Calu3 (cell line): ENCODE measurements at regions not wholly inside any gene's neighbourhood (a gene's known extent, or its start where the extent isn't known, plus 50 kb on each side); places are given as distances from the start of the nearest gene placed in this dataset.

Source experiments
- BruUV-seq: library from RNA; stranded (reverse); fragments of 400-500 nt; replicated peaks from 2 replicates; lab custom pipeline; 2021; lab: Mats Ljungman, UMichigan
- CTCF ChIA-PET: fragments of 300-600 bp; sonication (Branson Sonifier 250); formaldehyde crosslinking; loops from one replicate; lab custom pipeline; 2022; ENCODE audit warnings: antibody characterized with exemption; lab: Charles Lee
- DNase-seq: peaks from one replicate; pipeline ENCODE4 v3.0.0; 2022
- H3K27ac Mint-ChIP-seq: one replicate; pipeline ENCODE4 v1.8.0; 2022; ENCODE audit warnings: mixed read lengths; ENCODE audit not compliant: unreplicated experiment
- H3K27me3 Mint-ChIP-seq: one replicate; pipeline ENCODE4 v1.8.0; 2022; ENCODE audit warnings: mixed read lengths; ENCODE audit not compliant: unreplicated experiment
- H3K36me3 Mint-ChIP-seq: one replicate; pipeline ENCODE4 v1.8.0; 2022; ENCODE audit warnings: mild to moderate bottlenecking, moderate library complexity, mixed read lengths; ENCODE audit not compliant: insufficient read depth, unreplicated experiment
- H3K4me1 Mint-ChIP-seq: one replicate; pipeline ENCODE4 v1.8.0; 2022; ENCODE audit warnings: mild to moderate bottlenecking, low read depth, mixed read lengths; ENCODE audit not compliant: unreplicated experiment
- H3K4me3 Mint-ChIP-seq: one replicate; pipeline ENCODE4 v1.8.0; 2022; ENCODE audit warnings: mild to moderate bottlenecking, low read depth, moderate library complexity, mixed read lengths; ENCODE audit not compliant: unreplicated experiment
- H3K9me3 Mint-ChIP-seq: one replicate; pipeline ENCODE4 v1.8.0; 2022; ENCODE audit warnings: low read depth, mixed read lengths; ENCODE audit not compliant: unreplicated experiment
- CTCF ChIP-seq: fragments of 200-600 bp; IDR thresholded peaks from one replicate; pipeline ENCODE4 v1.8.0; 2022; ENCODE audit warnings: antibody characterized with exemption; ENCODE audit not compliant: unreplicated experiment
- intact Hi-C: fragments of 100-400 bp; cut with micrococcal nuclease; formaldehyde crosslinking; loops from one replicate; pipeline ENCODE4 v1.10.0; 2022; ENCODE audit not compliant: unreplicated experiment

DNA sequence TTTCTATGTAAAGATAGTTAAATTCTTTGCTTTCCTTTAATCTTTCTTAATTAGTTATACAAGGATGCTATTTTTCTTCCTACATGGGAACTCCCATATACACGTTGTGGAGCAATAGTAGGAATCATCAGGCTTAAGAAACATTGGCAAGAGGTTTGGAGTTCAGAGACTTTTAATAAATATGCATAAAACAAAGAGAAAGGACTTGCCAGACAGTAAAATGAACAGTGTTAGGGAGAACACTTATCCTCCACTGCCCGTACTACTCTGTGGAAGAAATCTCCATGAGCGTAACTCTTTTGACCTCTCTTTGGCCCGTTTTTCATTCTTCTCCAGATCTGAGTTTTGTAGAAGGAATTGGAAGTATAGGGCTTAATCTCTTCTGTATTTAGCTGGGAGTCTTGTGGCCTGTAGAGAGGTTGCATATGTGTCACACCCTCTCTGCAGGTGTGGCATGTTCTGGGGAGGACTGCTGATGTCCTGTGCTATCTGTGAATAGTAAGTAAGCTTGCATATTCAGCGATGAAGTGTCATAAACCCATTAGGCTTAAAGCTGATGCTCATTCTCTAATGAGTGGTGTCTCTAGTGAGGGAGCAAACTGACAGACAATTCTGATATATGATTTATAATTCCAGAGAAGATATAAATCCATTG lies 455.4 kb upstream of the FAR2 start:
- H3K4me3 Mint-ChIP-seq: no peak overlapping the region
- no peaks in the 10 kb centered on the region for H3K4me1 Mint-ChIP-seq
- TF ChIP-seq CTCF: no peak
- intact Hi-C loops: no loop called here
- CTCF ChIA-PET: no interaction called here
- no peak for DNase-seq
- H3K9me3 Mint-ChIP-seq: no peaks in the 10 kb centered on the region
- H3K27me3 Mint-ChIP-seq: no peaks in the 10 kb centered on the region
- no TSS peak for BruUV-seq
- H3K36me3 Mint-ChIP-seq: no peaks in the 10 kb centered on the region
- H3K27ac Mint-ChIP-seq: no peak overlapping the region

DNA sequence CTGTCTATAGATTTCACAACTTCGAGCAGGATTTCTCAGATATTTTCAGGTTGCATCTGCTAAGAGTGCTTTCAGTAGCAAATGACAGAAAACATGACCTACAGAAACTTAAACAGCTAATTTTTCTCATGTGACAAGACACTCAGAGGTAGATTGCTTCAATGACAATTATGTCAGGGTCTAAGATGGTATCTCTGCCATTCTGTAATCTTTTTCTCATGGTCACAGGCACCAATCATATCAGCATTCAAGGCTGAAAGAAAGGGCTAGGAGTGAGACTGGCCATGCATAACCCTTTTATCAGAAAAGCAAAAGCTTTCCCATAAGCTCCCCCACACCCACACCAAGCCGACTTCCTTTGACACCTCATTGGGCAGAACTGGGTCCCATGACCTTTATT lies 450.5 kb upstream of the FAR2 start:
- H3K4me1 Mint-ChIP-seq: no peaks in the 10 kb centered on the region
- intact Hi-C loops: no loop called here
- no TSS peak for BruUV-seq
- DNase-seq: no peak
- no peaks in the 10 kb centered on the region for H3K9me3 Mint-ChIP-seq
- no peaks in the 10 kb centered on the region for H3K27me3 Mint-ChIP-seq
- H3K36me3 Mint-ChIP-seq: no peaks in the 10 kb centered on the region
- no peak for TF ChIP-seq CTCF
- H3K27ac Mint-ChIP-seq: no peak overlapping the region
- CTCF ChIA-PET: no interaction called here
- H3K4me3 Mint-ChIP-seq: no peak overlapping the region

DNA sequence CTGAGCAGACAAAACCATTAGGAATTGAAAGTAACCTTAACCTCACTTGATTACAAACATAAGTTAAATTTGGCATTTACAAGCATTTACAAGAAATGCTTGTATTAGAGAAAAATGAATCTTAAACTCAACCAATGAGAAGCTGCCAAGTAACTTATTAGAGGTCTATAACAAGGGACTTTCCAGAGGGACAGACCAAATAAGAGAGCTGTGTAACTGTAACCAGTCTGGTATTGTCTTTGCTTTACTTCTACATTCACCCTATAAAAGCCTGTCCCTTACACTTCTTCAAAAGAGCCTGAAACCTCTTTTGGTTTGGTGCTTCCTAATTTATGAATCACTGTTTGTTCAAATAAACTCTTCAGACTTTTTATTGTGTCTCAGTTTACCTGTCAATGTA lies 450.0 kb upstream of the FAR2 start:
- Mint-ChIP-seq H3K27ac (no peak overlapping the region), H3K36me3 (no peaks in the 10 kb centered on the region), H3K9me3 (no peaks in the 10 kb centered on the region), H3K4me3 (no peak overlapping the region), H3K27me3 (no peaks in the 10 kb centered on the region), H3K4me1 (no peaks in the 10 kb centered on the region)
- CTCF ChIA-PET: no interaction called here
- no peak for TF ChIP-seq CTCF
- intact Hi-C loops: no loop called here
- no TSS peak for BruUV-seq
- no peak for DNase-seq

- no peak overlapping the region for H3K4me3 Mint-ChIP-seq
- H3K9me3 Mint-ChIP-seq: no peaks in the 10 kb centered on the region
- intact Hi-C loops: no loop called here
- no peaks in the 10 kb centered on the region for H3K4me1 Mint-ChIP-seq
- no peak overlapping the region for H3K27ac Mint-ChIP-seq
- H3K36me3 Mint-ChIP-seq: no peaks in the 10 kb centered on the region
- no peaks in the 10 kb centered on the region for H3K27me3 Mint-ChIP-seq
- no TSS peak for BruUV-seq
- TF ChIP-seq CTCF: no peak
- CTCF ChIA-PET: no interaction called here
- DNase-seq: no peak
These were observed 448.9 kb upstream of the FAR2 start for GRCh38 chr12:28700161-28700560.
